Activated CD8-positive, alpha-beta memory T cell treated with anti-CD3 and anti-CD28 coated beads, Interleukin-2, amount 10 ng/mL, durations not matched to agents 7 days and 5 days (primary cell): ENCODE measurements at regions not wholly inside any gene's neighbourhood (a gene's known extent, or its start where the extent isn't known, plus 50 kb on each side); places are given as distances from the start of the nearest gene placed in this dataset.
"Not testable (repeated sequence)": the region's sequence is repeated elsewhere in the genome, so short reads cannot be mapped to it uniquely, and the experiment has no call there.

Experiments used
- ATAC-seq: fragments of 150-1000 bp; cut with Tn5 transposase; one replicate; pipeline ENCODE4 v1.10.0; 2021; ENCODE audit warnings: moderate library complexity
- CTCF ChIA-PET: fragments of 350-600 bp; sonication (Branson Sonifier 250); formaldehyde crosslinking; loops from one replicate; lab custom pipeline; 2021; ENCODE audit warnings: antibody characterized with exemption; lab: Charles Lee
- DNase-seq: peaks from one replicate; pipeline ENCODE4 v3.0.0-alpha.2; 2020
- H3K27ac Mint-ChIP-seq: one replicate; pipeline ENCODE4 v1.8.0; 2021; ENCODE audit warnings: mild to moderate bottlenecking, mixed read lengths
- H3K27me3 Mint-ChIP-seq: one replicate; pipeline ENCODE4 v1.8.0; 2021; ENCODE audit warnings: mixed read lengths
- H3K36me3 Mint-ChIP-seq: one replicate; pipeline ENCODE4 v1.8.0; 2021; ENCODE audit warnings: mild to moderate bottlenecking, mixed read lengths
- H3K4me1 Mint-ChIP-seq: one replicate; pipeline ENCODE4 v1.8.0; 2021; ENCODE audit warnings: mixed read lengths
- H3K4me3 Mint-ChIP-seq: one replicate; pipeline ENCODE4 v1.8.0; 2021; ENCODE audit warnings: mild to moderate bottlenecking, moderate library complexity, mixed read lengths
- H3K9me3 Mint-ChIP-seq: one replicate; pipeline ENCODE4 v1.8.0; 2022; ENCODE audit warnings: low read depth, mixed read lengths

- Mint-ChIP-seq H3K9me3 (peaks cover 9% of the 10 kb centered on the region), H3K36me3 (peaks cover 1% of the 10 kb centered on the region), H3K27me3 (peaks cover 11% of the 10 kb centered on the region), H3K4me1 (no peaks in the 10 kb centered on the region), H3K4me3 (no peak overlapping the region), H3K27ac (no peak overlapping the region)
- CTCF ChIA-PET: no interaction called here
- DNase-seq (no peak), ATAC-seq (no peak)
Observed at GRCh38 chr9:38171538-38171884, 102.5 kb upstream of the SHB start.

- not testable (repeated sequence) for H3K27ac Mint-ChIP-seq, H3K9me3 Mint-ChIP-seq, ATAC-seq, H3K27me3 Mint-ChIP-seq, H3K4me1 Mint-ChIP-seq, H3K36me3 Mint-ChIP-seq, H3K4me3 Mint-ChIP-seq, DNase-seq
- CTCF ChIA-PET: interaction anchor here (1.0 to 1.6 kb wide), 2 partner anchors 9 to 10 kb away, joined by 3 to 5 read pairs; no protein-coding TSS in a partner anchor
Observed at GRCh38 chr9:38170763-38171537, 101.9 kb upstream of the SHB start.

- not testable (repeated sequence) for ATAC-seq, H3K27ac Mint-ChIP-seq, H3K27me3 Mint-ChIP-seq
Observed at GRCh38 chr9:38170155-38170554, 101.1 kb upstream of the SHB start.

GRCh38 chr9:38166501-38166900, 97.5 kb upstream of the SHB start:
- no peak for DNase-seq
- peaks cover 1% of the 10 kb centered on the region for H3K36me3 Mint-ChIP-seq
- no peak overlapping the region for H3K27ac Mint-ChIP-seq
- peaks cover 1% of the 10 kb centered on the region for H3K4me1 Mint-ChIP-seq
- peaks cover 3% of the 10 kb centered on the region for H3K27me3 Mint-ChIP-seq
- H3K9me3 Mint-ChIP-seq: peaks cover 8% of the 10 kb centered on the region
- H3K4me3 Mint-ChIP-seq: no peak overlapping the region
- CTCF ChIA-PET: no interaction called here
- ATAC-seq: no peak

More at GRCh38 chr9:38170155-38170554, 101.1 kb upstream of the SHB start:
- H3K4me1 Mint-ChIP-seq, H3K36me3 Mint-ChIP-seq, DNase-seq, H3K9me3 Mint-ChIP-seq, H3K4me3 Mint-ChIP-seq: not testable (repeated sequence)
- CTCF ChIA-PET: interaction anchor here (1.0 to 1.6 kb wide), 2 partner anchors 8 to 9 kb away, joined by 3 to 5 read pairs; no protein-coding TSS in a partner anchor

GRCh38 chr9:38164659-38165221, 95.7 kb upstream of the SHB start:
- H3K4me1 Mint-ChIP-seq: peaks cover 1% of the 10 kb centered on the region
- no peak overlapping the region for H3K4me3 Mint-ChIP-seq
- DNase-seq (no peak), ATAC-seq (no peak)
- peaks cover under 1% of the 10 kb centered on the region for H3K36me3 Mint-ChIP-seq
- CTCF ChIA-PET: no interaction called here
- peaks cover under 1% of the 10 kb centered on the region for H3K9me3 Mint-ChIP-seq
- no peak overlapping the region for H3K27ac Mint-ChIP-seq
- H3K27me3 Mint-ChIP-seq: peaks cover 6% of the 10 kb centered on the region

- Mint-ChIP-seq H3K4me1 (peaks cover 1% of the 10 kb centered on the region), H3K27me3 (peaks cover 6% of the 10 kb centered on the region), H3K9me3 (no peaks in the 10 kb centered on the region), H3K36me3 (no peaks in the 10 kb centered on the region), H3K4me3 (no peak overlapping the region), H3K27ac (no peak overlapping the region)
- DNase-seq (no peak), ATAC-seq (no peak)
- CTCF ChIA-PET: interaction anchor here (0.5 kb wide), 1 partner anchor 112 kb away, joined by 6 read pairs; no protein-coding TSS in a partner anchor
Observed at GRCh38 chr9:38163518-38163917, 94.5 kb upstream of the SHB start.

- H3K27ac Mint-ChIP-seq: no peak overlapping the region
- peaks cover 6% of the 10 kb centered on the region for H3K27me3 Mint-ChIP-seq
- no peaks in the 10 kb centered on the region for H3K9me3 Mint-ChIP-seq
- no peak overlapping the region for H3K4me3 Mint-ChIP-seq
- no peak for DNase-seq
- CTCF ChIA-PET: interaction anchor here (0.5 to 4.3 kb wide), 3 partner anchors 8 to 250 kb away, joined by 3 to 38 read pairs (median 6); no protein-coding TSS in a partner anchor
- no peaks in the 10 kb centered on the region for H3K36me3 Mint-ChIP-seq
- H3K4me1 Mint-ChIP-seq: peaks cover 1% of the 10 kb centered on the region
- no peak for ATAC-seq
Observed at GRCh38 chr9:38162332-38163211, 93.5 kb upstream of the SHB start.

GRCh38 chr9:38160613-38161215, 91.7 kb upstream of the SHB start:
- Mint-ChIP-seq H3K4me3 (no peak overlapping the region), H3K9me3 (no peaks in the 10 kb centered on the region), H3K4me1 (peaks cover 1% of the 10 kb centered on the region), H3K27me3 (peaks cover 6% of the 10 kb centered on the region), H3K36me3 (no peaks in the 10 kb centered on the region), H3K27ac (no peak overlapping the region)
- no peak for ATAC-seq
- CTCF ChIA-PET: interaction anchor here (0.7 to 4.3 kb wide), 8 partner anchors 10 to 262 kb away, joined by 3 to 38 read pairs (median 4); no protein-coding TSS in a partner anchor
- DNase-seq: peak; percentile 66

GRCh38 chr9:38159599-38159998, 90.6 kb upstream of the SHB start:
- Mint-ChIP-seq H3K36me3 (no peaks in the 10 kb centered on the region), H3K27ac (no peak overlapping the region), H3K9me3 (no peaks in the 10 kb centered on the region), H3K27me3 (peaks cover 6% of the 10 kb centered on the region), H3K4me3 (no peak overlapping the region), H3K4me1 (no peaks in the 10 kb centered on the region)
- CTCF ChIA-PET: interaction anchor here (0.9 to 4.3 kb wide), 5 partner anchors 25 to 247 kb away, joined by 3 to 38 read pairs (median 4); no protein-coding TSS in a partner anchor
- ATAC-seq: no peak
- DNase-seq: no peak

GRCh38 chr9:38158628-38159027, 89.6 kb upstream of the SHB start:
- CTCF ChIA-PET: interaction anchor here (4.3 kb wide), 1 partner anchor 246 kb away, joined by 38 read pairs; no protein-coding TSS in a partner anchor
- Mint-ChIP-seq H3K27ac (no peak overlapping the region), H3K9me3 (no peaks in the 10 kb centered on the region), H3K4me3 (no peak overlapping the region), H3K36me3 (no peaks in the 10 kb centered on the region), H3K4me1 (no peaks in the 10 kb centered on the region), H3K27me3 (peaks cover 6% of the 10 kb centered on the region)
- DNase-seq (no peak), ATAC-seq (no peak)

GRCh38 chr9:38157711-38158110, 88.7 kb upstream of the SHB start:
- H3K36me3 Mint-ChIP-seq: no peaks in the 10 kb centered on the region
- CTCF ChIA-PET: no interaction called here
- H3K27ac Mint-ChIP-seq: no peak overlapping the region
- H3K27me3 Mint-ChIP-seq: peaks cover 3% of the 10 kb centered on the region
- H3K4me1 Mint-ChIP-seq: no peaks in the 10 kb centered on the region
- no peaks in the 10 kb centered on the region for H3K9me3 Mint-ChIP-seq
- no peak for DNase-seq
- no peak overlapping the region for H3K4me3 Mint-ChIP-seq
- no peak for ATAC-seq

- ATAC-seq: no peak
- no peak for DNase-seq
- CTCF ChIA-PET: interaction anchor here (1.0 to 1.1 kb wide), 2 partner anchors 241 to 242 kb away, joined by 4 to 5 read pairs; no protein-coding TSS in a partner anchor
- Mint-ChIP-seq H3K27ac (no peak overlapping the region), H3K4me1 (no peaks in the 10 kb centered on the region), H3K4me3 (no peak overlapping the region), H3K27me3 (peaks cover 8% of the 10 kb centered on the region), H3K36me3 (no peaks in the 10 kb centered on the region), H3K9me3 (no peaks in the 10 kb centered on the region)
Observed at GRCh38 chr9:38154501-38155421, 85.7 kb upstream of the SHB start.
